ENCODE measurements at regions not wholly inside any gene's neighbourhood (a gene's known extent, or its start where the extent isn't known, plus 50 kb on each side); places are given as distances from the start of the nearest gene placed in this dataset.

DNA sequence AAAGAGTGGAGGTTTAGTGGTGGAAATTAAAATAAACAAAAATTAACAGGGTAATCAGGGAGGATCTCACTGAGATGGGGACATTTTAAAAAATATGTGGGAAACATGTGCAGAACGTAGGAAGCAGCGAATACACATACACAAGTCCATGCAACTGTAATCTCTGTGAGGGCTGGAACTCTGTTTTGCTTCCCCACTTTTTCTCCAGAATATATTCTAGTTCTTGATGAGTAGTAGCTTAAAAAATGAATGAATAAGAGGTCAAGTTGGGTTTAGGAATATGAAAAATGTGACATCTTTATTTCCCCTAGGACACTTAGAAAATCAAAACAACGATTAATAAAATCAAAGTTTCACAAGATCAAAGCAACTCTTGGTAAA is 312.2 kb upstream of the ZNF717 start:
- ChIA-PET CTCF (no interaction called here), POLR2A (no interaction called here)

GRCh38 chr3:76099956-76100355 is 314.6 kb upstream of the ZNF717 start:
- no peaks in the 10 kb centered on the region for H3K36me3 ChIP-seq (ENCODE audit: control insufficient read depth, insufficient read depth, low read length)
- no peaks in the 10 kb centered on the region for H3K27me3 ChIP-seq (ENCODE audit: control insufficient read depth, insufficient read depth, low read length)
- H3K4me3 ChIP-seq (ENCODE audit: low read depth in 2 of 2, low read length in 2 of 2), result no peak overlapping the region
- intact Hi-C loops (cut with micrococcal nuclease; ENCODE audit: unreplicated experiment), result no loop called here
- H3K27ac ChIP-seq (ENCODE audit: low read length), result no peak overlapping the region
- ATAC-seq (no peak), DNase-seq (ENCODE audit: low read depth, low spot score) (no peak)
- no peaks in the 10 kb centered on the region for H3K4me1 ChIP-seq (ENCODE audit: control insufficient read depth, insufficient read depth, low read length)
- ChIA-PET POLR2A (no interaction called here), CTCF (no interaction called here)
- no TSS peak for BruUV-seq (replicated peaks)
- TF ChIP-seq, protein P1, sequence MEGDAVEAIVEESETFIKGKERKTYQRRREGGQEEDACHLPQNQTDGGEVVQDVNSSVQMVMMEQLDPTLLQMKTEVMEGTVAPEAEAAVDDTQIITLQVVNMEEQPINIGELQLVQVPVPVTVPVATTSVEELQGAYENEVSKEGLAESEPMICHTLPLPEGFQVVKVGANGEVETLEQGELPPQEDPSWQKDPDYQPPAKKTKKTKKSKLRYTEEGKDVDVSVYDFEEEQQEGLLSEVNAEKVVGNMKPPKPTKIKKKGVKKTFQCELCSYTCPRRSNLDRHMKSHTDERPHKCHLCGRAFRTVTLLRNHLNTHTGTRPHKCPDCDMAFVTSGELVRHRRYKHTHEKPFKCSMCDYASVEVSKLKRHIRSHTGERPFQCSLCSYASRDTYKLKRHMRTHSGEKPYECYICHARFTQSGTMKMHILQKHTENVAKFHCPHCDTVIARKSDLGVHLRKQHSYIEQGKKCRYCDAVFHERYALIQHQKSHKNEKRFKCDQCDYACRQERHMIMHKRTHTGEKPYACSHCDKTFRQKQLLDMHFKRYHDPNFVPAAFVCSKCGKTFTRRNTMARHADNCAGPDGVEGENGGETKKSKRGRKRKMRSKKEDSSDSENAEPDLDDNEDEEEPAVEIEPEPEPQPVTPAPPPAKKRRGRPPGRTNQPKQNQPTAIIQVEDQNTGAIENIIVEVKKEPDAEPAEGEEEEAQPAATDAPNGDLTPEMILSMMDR (IDR thresholded peaks at IDR 0.05), result no peak
- TF ChIP-seq TCF7L2 (IDR thresholded peaks at IDR 0.05; ENCODE audit: low read depth, low read length), result no peak
- TF ChIP-seq, protein P2, sequence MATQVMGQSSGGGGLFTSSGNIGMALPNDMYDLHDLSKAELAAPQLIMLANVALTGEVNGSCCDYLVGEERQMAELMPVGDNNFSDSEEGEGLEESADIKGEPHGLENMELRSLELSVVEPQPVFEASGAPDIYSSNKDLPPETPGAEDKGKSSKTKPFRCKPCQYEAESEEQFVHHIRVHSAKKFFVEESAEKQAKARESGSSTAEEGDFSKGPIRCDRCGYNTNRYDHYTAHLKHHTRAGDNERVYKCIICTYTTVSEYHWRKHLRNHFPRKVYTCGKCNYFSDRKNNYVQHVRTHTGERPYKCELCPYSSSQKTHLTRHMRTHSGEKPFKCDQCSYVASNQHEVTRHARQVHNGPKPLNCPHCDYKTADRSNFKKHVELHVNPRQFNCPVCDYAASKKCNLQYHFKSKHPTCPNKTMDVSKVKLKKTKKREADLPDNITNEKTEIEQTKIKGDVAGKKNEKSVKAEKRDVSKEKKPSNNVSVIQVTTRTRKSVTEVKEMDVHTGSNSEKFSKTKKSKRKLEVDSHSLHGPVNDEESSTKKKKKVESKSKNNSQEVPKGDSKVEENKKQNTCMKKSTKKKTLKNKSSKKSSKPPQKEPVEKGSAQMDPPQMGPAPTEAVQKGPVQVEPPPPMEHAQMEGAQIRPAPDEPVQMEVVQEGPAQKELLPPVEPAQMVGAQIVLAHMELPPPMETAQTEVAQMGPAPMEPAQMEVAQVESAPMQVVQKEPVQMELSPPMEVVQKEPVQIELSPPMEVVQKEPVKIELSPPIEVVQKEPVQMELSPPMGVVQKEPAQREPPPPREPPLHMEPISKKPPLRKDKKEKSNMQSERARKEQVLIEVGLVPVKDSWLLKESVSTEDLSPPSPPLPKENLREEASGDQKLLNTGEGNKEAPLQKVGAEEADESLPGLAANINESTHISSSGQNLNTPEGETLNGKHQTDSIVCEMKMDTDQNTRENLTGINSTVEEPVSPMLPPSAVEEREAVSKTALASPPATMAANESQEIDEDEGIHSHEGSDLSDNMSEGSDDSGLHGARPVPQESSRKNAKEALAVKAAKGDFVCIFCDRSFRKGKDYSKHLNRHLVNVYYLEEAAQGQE (IDR thresholded peaks at IDR 0.05; ENCODE audit: insufficient read depth in 1 of 2, low read depth in 2 of 2, low read length in 1 of 2), result no peak
- in situ Hi-C loops (cut with HindIII; ENCODE audit: low pct_unique_long_range_greater_than_20kb, low sequenced_read_pairs), result no loop called here
- no peaks in the 10 kb centered on the region for H3K9me3 ChIP-seq (ENCODE audit: control insufficient read depth, insufficient read depth, low read depth, low read length)

More for the DNA sequence above, 312.2 kb upstream of the ZNF717 start:
- H3K9me3 ChIP-seq (ENCODE audit: control insufficient read depth, insufficient read depth, low read depth, low read length), result no peaks in the 10 kb centered on the region
- TF ChIP-seq, protein P1 (IDR thresholded peaks at IDR 0.05), result no peak
- no peak for TF ChIP-seq POLR2AphosphoS5 (IDR thresholded peaks at IDR 0.05; ENCODE audit: low read depth, low read length)
- no peak for TF ChIP-seq TCF7L2 (IDR thresholded peaks at IDR 0.05; ENCODE audit: low read depth, low read length)
- TF ChIP-seq, protein P2 (IDR thresholded peaks at IDR 0.05; ENCODE audit: insufficient read depth in 1 of 2, low read depth in 2 of 2, low read length in 1 of 2), result no peak
- no peak for TF ChIP-seq SIN3A (IDR thresholded peaks at IDR 0.05; ENCODE audit: borderline replicate concordance, insufficient read depth, low read depth, low read length)
- intact Hi-C loops (cut with micrococcal nuclease; ENCODE audit: unreplicated experiment) (no loop called here), in situ Hi-C loops (cut with HindIII; ENCODE audit: low pct_unique_long_range_greater_than_20kb, low sequenced_read_pairs) (no loop called here)
- H3K4me3 ChIP-seq (ENCODE audit: low read depth in 2 of 2, low read length in 2 of 2), result no peak overlapping the region
- no TSS peak for BruUV-seq (replicated peaks)
- H3K27me3 ChIP-seq (ENCODE audit: control insufficient read depth, insufficient read depth, low read length), result no peaks in the 10 kb centered on the region
- H3K27ac ChIP-seq (ENCODE audit: low read length), result no peak overlapping the region
- ATAC-seq (no peak), DNase-seq (ENCODE audit: low read depth, low spot score) (no peak)
- no peaks in the 10 kb centered on the region for H3K4me1 ChIP-seq (ENCODE audit: control insufficient read depth, insufficient read depth, low read length)
- H3K36me3 ChIP-seq (ENCODE audit: control insufficient read depth, insufficient read depth, low read length), result no peaks in the 10 kb centered on the region

Data from Panc1 (cell line).